Smooth muscle cell (in vitro differentiated cells): ENCODE measurements at regions not wholly inside any gene's neighbourhood (a gene's known extent, or its start where the extent isn't known, plus 50 kb on each side); places are given as distances from the start of the nearest gene placed in this dataset.

Experiments
- DNase-seq: peaks from one replicate; lab custom pipeline; 2025; ENCODE audit not compliant: unreplicated experiment; lab: John Stamatoyannopoulos, UW
- H2AFZ ChIP-seq: fragments of 200-600 bp; sonication (generic); 2 replicates; pipeline ENCODE4 v1.6.0; 2016; ENCODE audit warnings: antibody characterized with exemption, low read depth, mild to moderate bottlenecking
- H3F3A ChIP-seq: fragments of 200-600 bp; sonication (generic); 2 replicates; pipeline ENCODE4 v1.6.0; 2017; ENCODE audit warnings: antibody characterized with exemption, low read depth
- H3K27ac ChIP-seq: fragments of 200-600 bp; sonication (generic); 2 replicates; pipeline ENCODE4 v1.5.1; 2016; ENCODE audit warnings: low read depth, mild to moderate bottlenecking
- H3K27me3 ChIP-seq: fragments of 200-600 bp; sonication (generic); 2 replicates; pipeline ENCODE4 v1.6.1; 2016; ENCODE audit warnings: low read depth, mild to moderate bottlenecking
- H3K36me3 ChIP-seq: fragments of 200-600 bp; sonication (generic); 2 replicates; pipeline ENCODE4 v1.5.1; 2016; ENCODE audit warnings: low read depth
- H3K4me1 ChIP-seq: fragments of 200-600 bp; sonication (generic); 2 replicates; pipeline ENCODE4 v1.5.1; 2016; ENCODE audit warnings: low read depth
- H3K4me2 ChIP-seq: fragments of 200-600 bp; sonication (generic); 2 replicates; pipeline ENCODE4 v1.6.0; 2016; ENCODE audit warnings: mild to moderate bottlenecking
- H3K4me3 ChIP-seq: fragments of 200-600 bp; sonication (generic); 2 replicates; pipeline ENCODE4 v1.5.1; 2016; ENCODE audit warnings: mild to moderate bottlenecking
- H3K79me2 ChIP-seq: fragments of 200-600 bp; sonication (generic); 2 replicates; pipeline ENCODE4 v1.6.0; 2016; ENCODE audit warnings: low read depth, mild to moderate bottlenecking
- H3K9ac ChIP-seq: fragments of 200-600 bp; sonication (generic); 2 replicates; pipeline ENCODE4 v1.6.0; 2016; ENCODE audit warnings: low read depth
- H3K9me3 ChIP-seq: fragments of 200-600 bp; sonication (generic); replicated peaks from 2 replicates; pipeline ENCODE4 v1.5.1; 2016; ENCODE audit warnings: low read depth
- H4K20me1 ChIP-seq: fragments of 200-600 bp; sonication (generic); 2 replicates; pipeline ENCODE4 v1.6.0; 2016; ENCODE audit warnings: low read depth
- CTCF ChIP-seq: fragments of 200-600 bp; sonication (generic); IDR thresholded peaks from 2 replicates; pipeline ENCODE4 v1.5.1; 2017; ENCODE audit warnings: borderline replicate concordance, mild to moderate bottlenecking, antibody characterized with exemption; ENCODE audit not compliant: insufficient read depth, poor library complexity, severe bottlenecking
- WGBS: methylation state at CpG from one replicate; pipeline ENCODE4 v1.1.7; 2016; ENCODE audit warnings: low lambda C conversion rate; 5-methylcytosine and 5-hydroxymethylcytosine counted together

GRCh38 chr13:81639984-81640582 is 1299.2 kb upstream of the SPRY2 start:
- no peaks in the 10 kb centered on the region for H3K27me3 ChIP-seq
- no peak overlapping the region for H3K4me2 ChIP-seq
- no peak overlapping the region for H3K9ac ChIP-seq
- no peak overlapping the region for H3K27ac ChIP-seq
- H3K36me3 ChIP-seq = no peaks in the 10 kb centered on the region
- no peaks in the 10 kb centered on the region for H3K4me1 ChIP-seq
- H2AFZ ChIP-seq = no peak overlapping the region
- no peaks in the 10 kb centered on the region for H3K9me3 ChIP-seq
- H3F3A ChIP-seq = no peaks in the 10 kb centered on the region
- H3K79me2 ChIP-seq = no peaks in the 10 kb centered on the region
- peak; percentile 38 for TF ChIP-seq CTCF
- no peak for DNase-seq
- H4K20me1 ChIP-seq = no peaks in the 10 kb centered on the region
- H3K4me3 ChIP-seq = no peak overlapping the region
- 86% methylated on average over 4 of the region's 4 CpGs for WGBS

DNA sequence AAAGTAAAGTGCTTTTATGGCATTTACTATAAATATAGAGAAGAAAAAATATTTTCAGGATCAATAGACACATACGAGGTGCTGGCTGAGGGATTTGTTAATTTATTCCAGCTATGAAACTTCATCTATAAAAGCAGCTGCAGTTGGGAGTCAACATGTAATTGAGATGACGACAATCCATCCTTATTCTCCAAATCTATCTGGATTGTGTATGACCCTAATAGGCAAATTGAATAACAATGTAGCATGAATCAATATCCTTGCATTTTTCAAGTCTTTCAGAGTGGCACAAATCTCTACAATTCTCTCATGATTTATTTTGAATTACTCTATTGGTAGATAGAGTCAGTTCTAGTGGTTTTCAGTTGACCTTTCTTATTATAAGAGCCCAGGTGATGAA is 1296.5 kb upstream of the SPRY2 start:
- no peaks in the 10 kb centered on the region for H3K4me1 ChIP-seq
- no peaks in the 10 kb centered on the region for H3K79me2 ChIP-seq
- 92% methylated on average over 2 of the region's 2 CpGs for WGBS
- DNase-seq = no peak
- no peak overlapping the region for H3K4me2 ChIP-seq
- TF ChIP-seq CTCF = no peak
- H2AFZ ChIP-seq = no peak overlapping the region
- H3K27me3 ChIP-seq = no peaks in the 10 kb centered on the region
- H3K4me3 ChIP-seq = no peak overlapping the region
- H3K27ac ChIP-seq = no peak overlapping the region
- H4K20me1 ChIP-seq = no peaks in the 10 kb centered on the region
- no peaks in the 10 kb centered on the region for H3F3A ChIP-seq
- no peaks in the 10 kb centered on the region for H3K9me3 ChIP-seq
- no peaks in the 10 kb centered on the region for H3K36me3 ChIP-seq
- no peak overlapping the region for H3K9ac ChIP-seq

DNA sequence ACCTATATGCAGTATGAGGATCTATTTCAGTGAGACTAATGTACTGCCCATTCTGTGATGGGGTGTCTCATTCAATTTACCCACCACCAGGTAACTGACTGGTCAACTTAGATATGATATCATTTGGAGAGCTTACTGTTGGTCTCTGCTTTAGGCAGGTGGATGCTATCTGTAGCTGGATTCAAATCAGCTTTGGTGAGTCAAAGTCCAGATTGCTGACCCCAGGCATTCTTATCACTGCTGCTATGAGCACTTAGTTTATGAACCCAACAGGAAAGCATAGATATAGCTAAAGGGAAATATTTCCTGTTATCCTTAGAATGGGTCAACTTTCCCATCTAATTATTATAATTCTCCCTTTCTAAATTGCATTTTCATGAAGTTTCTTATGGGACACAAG is 1295.2 kb upstream of the SPRY2 start:
- Histone ChIP-seq H3K27ac (no peak overlapping the region), H3K9ac (no peak overlapping the region), H3K4me1 (no peaks in the 10 kb centered on the region), H3K9me3 (no peaks in the 10 kb centered on the region), H3F3A (no peaks in the 10 kb centered on the region), H3K79me2 (no peaks in the 10 kb centered on the region), H3K27me3 (no peaks in the 10 kb centered on the region), H2AFZ (no peak overlapping the region), H4K20me1 (no peaks in the 10 kb centered on the region), H3K4me2 (no peak overlapping the region), H3K4me3 (no peak overlapping the region), H3K36me3 (no peaks in the 10 kb centered on the region)
- no peak for DNase-seq
- TF ChIP-seq CTCF = no peak

DNA sequence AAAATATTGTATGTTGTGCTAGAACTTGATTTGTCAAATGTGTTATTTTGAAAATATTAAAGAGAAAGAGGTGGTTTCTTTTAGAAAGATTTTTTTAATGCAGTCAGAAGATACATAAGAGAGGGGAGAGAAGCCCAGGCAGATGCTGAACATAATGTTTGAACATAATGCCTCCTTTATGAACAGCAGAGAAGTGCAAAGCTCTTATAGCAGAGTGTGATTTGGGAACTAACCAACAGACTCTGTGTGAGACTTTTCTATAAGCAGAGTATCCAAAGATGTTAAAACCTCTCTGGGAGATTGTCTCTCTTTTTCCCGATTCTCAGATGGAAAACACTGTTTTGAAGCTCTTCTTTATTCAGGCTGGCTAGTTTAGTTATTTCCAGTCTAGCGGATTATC is 1274.1 kb upstream of the SPRY2 start:
- no peaks in the 10 kb centered on the region for H3F3A ChIP-seq
- H3K27me3 ChIP-seq = no peaks in the 10 kb centered on the region
- peak overlapping the region; percentile 9 for H2AFZ ChIP-seq
- H3K27ac ChIP-seq = no peak overlapping the region
- H3K9ac ChIP-seq = no peak overlapping the region
- no peaks in the 10 kb centered on the region for H3K79me2 ChIP-seq
- no peaks in the 10 kb centered on the region for H4K20me1 ChIP-seq
- no peak overlapping the region for H3K4me3 ChIP-seq
- DNase-seq = no peak
- no peak for TF ChIP-seq CTCF
- 90% methylated on average over 2 of the region's 2 CpGs for WGBS
- H3K36me3 ChIP-seq = no peaks in the 10 kb centered on the region
- H3K9me3 ChIP-seq = no peaks in the 10 kb centered on the region
- no peak overlapping the region for H3K4me2 ChIP-seq
- no peaks in the 10 kb centered on the region for H3K4me1 ChIP-seq
